CD4-positive, alpha-beta memory T cell (primary cell): ENCODE measurements at regions not wholly inside any gene's neighbourhood (a gene's known extent, or its start where the extent isn't known, plus 50 kb on each side); places are given as distances from the start of the nearest gene placed in this dataset.

Experiments
- CTCF ChIA-PET: fragments of 350-600 bp; sonication (Branson Sonifier 250); formaldehyde crosslinking; loops from one replicate; lab custom pipeline; 2021; ENCODE audit warnings: inconsistent platforms; ENCODE audit not compliant: partially characterized antibody; lab: Charles Lee
- POLR2A ChIA-PET: fragments of 350-600 bp; sonication (Branson Sonifier 250); formaldehyde crosslinking; loops from one replicate; lab custom pipeline; 2021; ENCODE audit not compliant: partially characterized antibody; lab: Charles Lee
- DNase-seq, 5 donors: peaks; one replicate each; pipeline versions ENCODE4 v3.0.0 to v3.0.0-alpha.2; 2020 to 2022; ENCODE audit warnings: mixed read lengths in 1 of 5
- H3K27ac ChIP-seq: one replicate; pipeline ENCODE4 v1.7.0; 2013; ENCODE audit warnings: low read depth, low read length
- H3K27me3 ChIP-seq: 2 replicates; pipeline ENCODE4 v1.7.0; 2013; ENCODE audit warnings: mild to moderate bottlenecking, low read length, moderate library complexity; ENCODE audit not compliant: insufficient read depth
- H3K36me3 ChIP-seq: 2 replicates; pipeline ENCODE4 v1.7.0; 2013; ENCODE audit warnings: mild to moderate bottlenecking, low read length, moderate library complexity; ENCODE audit not compliant: insufficient read depth
- H3K4me1 ChIP-seq: 2 replicates; pipeline ENCODE4 v1.7.0; 2013; ENCODE audit warnings: mild to moderate bottlenecking, low read length, moderate library complexity; ENCODE audit not compliant: insufficient read depth
- H3K4me3 ChIP-seq, 2 donors: one replicate each; pipeline ENCODE4 v1.7.0; 2013; ENCODE audit warnings: low read length in 2 of 2, mild to moderate bottlenecking in 1 of 2
- H3K9me3 ChIP-seq, 2 donors: one replicate each; pipeline ENCODE4 v1.7.0; 2013; ENCODE audit warnings: low read length in 2 of 2, control low read depth in 1 of 2; ENCODE audit not compliant: control insufficient read depth in 1 of 2
- H3K27ac Mint-ChIP-seq, 7 donors: one replicate each; pipeline ENCODE4 v1.8.0; 2020 to 2021; ENCODE audit warnings: mixed read lengths in 7 of 7, mild to moderate bottlenecking in 6 of 7, inconsistent platforms in 3 of 7, moderate library complexity in 3 of 7
- H3K27me3 Mint-ChIP-seq, 2 donors: one replicate each; pipeline ENCODE4 v1.8.0; 2020 to 2021; ENCODE audit warnings: mixed read lengths in 2 of 2
- H3K36me3 Mint-ChIP-seq, 2 donors: one replicate each; pipeline ENCODE4 v1.8.0; 2020 to 2021; ENCODE audit warnings: mixed read lengths in 2 of 2, inconsistent platforms in 1 of 2, mild to moderate bottlenecking in 1 of 2
- H3K4me1 Mint-ChIP-seq, 4 donors: one replicate each; pipeline ENCODE4 v1.8.0; 2020 to 2021; ENCODE audit warnings: mixed read lengths in 4 of 4, mild to moderate bottlenecking in 1 of 4
- H3K4me3 Mint-ChIP-seq, 8 donors: one replicate each; pipeline ENCODE4 v1.8.0; 2020 to 2021; ENCODE audit warnings: mixed read lengths in 8 of 8, mild to moderate bottlenecking in 7 of 8, moderate library complexity in 6 of 8, inconsistent platforms in 3 of 8
- H3K9me3 Mint-ChIP-seq, 8 donors: one replicate each; pipeline ENCODE4 v1.8.0; 2020 to 2021; ENCODE audit warnings: mixed read lengths in 8 of 8, mild to moderate bottlenecking in 5 of 8, inconsistent platforms in 3 of 8, moderate library complexity in 1 of 8
- intact Hi-C: fragments of 100-400 bp; cut with micrococcal nuclease; formaldehyde crosslinking; loops from one replicate; pipeline ENCODE4 v1.15.1; 2023

GRCh38 chr1:36621531-36621930 is 138.8 kb upstream of the CSF3R start:
- Histone ChIP-seq H3K27me3 (no peaks in the 10 kb centered on the region), H3K4me1 (no peaks in the 10 kb centered on the region), H3K4me3 (no peak overlapping the region), H3K9me3 (no peaks in the 10 kb centered on the region), H3K36me3 (no peaks in the 10 kb centered on the region), H3K27ac (no peak overlapping the region)
- DNase-seq = no peak
- Mint-ChIP-seq H3K27me3 (peaks cover 3 to 7% of the 10 kb centered on the region in 2 donors), H3K4me1 (peaks cover 0 to 9% (median 7%) of the 10 kb centered on the region in 4 donors), H3K9me3 (no peaks in the 10 kb centered on the region), H3K36me3 (no peaks in the 10 kb centered on the region), H3K27ac (no peak overlapping the region), H3K4me3 (no peak overlapping the region)
- CTCF ChIA-PET = interaction anchor here (1.7 kb wide), 1 partner anchor 46 kb away, joined by 3 read pairs; no protein-coding TSS in a partner anchor
- POLR2A ChIA-PET = no interaction called here
- intact Hi-C loops = no loop called here

- no peaks in the 10 kb centered on the region for H3K36me3 Mint-ChIP-seq
- Histone ChIP-seq H3K9me3 (no peaks in the 10 kb centered on the region), H3K4me3 (no peak overlapping the region), H3K36me3 (no peaks in the 10 kb centered on the region), H3K4me1 (no peaks in the 10 kb centered on the region), H3K27ac (no peak overlapping the region), H3K27me3 (no peaks in the 10 kb centered on the region)
- H3K4me1 Mint-ChIP-seq = peaks cover 0 to 9% (median 7%) of the 10 kb centered on the region in 4 donors
- CTCF ChIA-PET = interaction anchor here (1.0 kb wide), 1 partner anchor 11 kb away, joined by 3 read pairs; no protein-coding TSS in a partner anchor
- peaks cover 3 to 4% of the 10 kb centered on the region in 2 donors for H3K27me3 Mint-ChIP-seq
- no peak overlapping the region for H3K27ac Mint-ChIP-seq
- POLR2A ChIA-PET = no interaction called here
- intact Hi-C loops = no loop called here
- no peak for DNase-seq
- H3K9me3 Mint-ChIP-seq = no peaks in the 10 kb centered on the region
- no peak overlapping the region for H3K4me3 Mint-ChIP-seq
Observed at GRCh38 chr1:36620142-36620541, 137.4 kb upstream of the CSF3R start.

- H3K4me3 Mint-ChIP-seq = no peak overlapping the region
- H3K27me3 Mint-ChIP-seq = peaks cover 2 to 3% of the 10 kb centered on the region in 2 donors
- H3K27ac ChIP-seq = no peak overlapping the region
- H3K36me3 ChIP-seq = no peaks in the 10 kb centered on the region
- intact Hi-C loops = no loop called here
- no peaks in the 10 kb centered on the region for H3K9me3 ChIP-seq
- H3K9me3 Mint-ChIP-seq = no peaks in the 10 kb centered on the region
- no peaks in the 10 kb centered on the region for H3K27me3 ChIP-seq
- no peaks in the 10 kb centered on the region for H3K4me1 ChIP-seq
- no peak for DNase-seq
- H3K27ac Mint-ChIP-seq = no peak overlapping the region
- ChIA-PET CTCF (interaction anchor here (1.2 kb wide), 1 partner anchor 15 kb away, joined by 3 read pairs; no protein-coding TSS in a partner anchor), POLR2A (no interaction called here)
- no peak overlapping the region for H3K4me3 ChIP-seq
- H3K36me3 Mint-ChIP-seq = no peaks in the 10 kb centered on the region
- H3K4me1 Mint-ChIP-seq = no peaks in the 10 kb centered on the region
Observed at GRCh38 chr1:36614991-36615390, 132.3 kb upstream of the CSF3R start.

- CTCF ChIA-PET = interaction anchor here (1.2 kb wide), 1 partner anchor 15 kb away, joined by 3 read pairs; no protein-coding TSS in a partner anchor
Observed at GRCh38 chr1:36614571-36614970, 131.9 kb upstream of the CSF3R start.

GRCh38 chr1:36613721-36614120 is 131.0 kb upstream of the CSF3R start:
- ChIA-PET POLR2A (no interaction called here), CTCF (interaction anchor here (1.2 kb wide), 1 partner anchor 14 kb away, joined by 3 read pairs; no protein-coding TSS in a partner anchor)
- Mint-ChIP-seq H3K27ac (no peak overlapping the region), H3K9me3 (no peaks in the 10 kb centered on the region), H3K36me3 (no peaks in the 10 kb centered on the region), H3K4me3 (no peak overlapping the region), H3K27me3 (peaks cover 3 to 5% of the 10 kb centered on the region in 2 donors), H3K4me1 (peaks cover 0 to 4% (median 1%) of the 10 kb centered on the region in 4 donors)
- H3K4me1 ChIP-seq = no peaks in the 10 kb centered on the region
- no peaks in the 10 kb centered on the region for H3K36me3 ChIP-seq
- no peak overlapping the region for H3K27ac ChIP-seq
- DNase-seq = no peak
- intact Hi-C loops = no loop called here
- no peak overlapping the region for H3K4me3 ChIP-seq
- no peaks in the 10 kb centered on the region for H3K9me3 ChIP-seq
- no peaks in the 10 kb centered on the region for H3K27me3 ChIP-seq

More at GRCh38 chr1:36614571-36614970, 131.9 kb upstream of the CSF3R start:
- H3K4me3 Mint-ChIP-seq = no peak overlapping the region
- Histone ChIP-seq H3K4me1 (no peaks in the 10 kb centered on the region), H3K27me3 (no peaks in the 10 kb centered on the region), H3K4me3 (no peak overlapping the region), H3K36me3 (no peaks in the 10 kb centered on the region), H3K9me3 (no peaks in the 10 kb centered on the region), H3K27ac (no peak overlapping the region)
- H3K4me1 Mint-ChIP-seq = no peaks in the 10 kb centered on the region
- intact Hi-C loops = no loop called here
- no peaks in the 10 kb centered on the region for H3K9me3 Mint-ChIP-seq
- peaks cover 2 to 3% of the 10 kb centered on the region in 2 donors for H3K27me3 Mint-ChIP-seq
- POLR2A ChIA-PET = no interaction called here
- H3K36me3 Mint-ChIP-seq = no peaks in the 10 kb centered on the region
- no peak overlapping the region for H3K27ac Mint-ChIP-seq
- DNase-seq = no peak

GRCh38 chr1:36612881-36613280 is 130.2 kb upstream of the CSF3R start:
- Mint-ChIP-seq H3K27ac (no peak overlapping the region), H3K27me3 (peaks cover 4 to 5% of the 10 kb centered on the region in 2 donors), H3K4me1 (peaks cover 0 to 4% (median 2%) of the 10 kb centered on the region in 4 donors), H3K9me3 (no peaks in the 10 kb centered on the region), H3K36me3 (no peaks in the 10 kb centered on the region), H3K4me3 (no peak overlapping the region)
- peaks cover 1% of the 10 kb centered on the region for H3K4me1 ChIP-seq
- POLR2A ChIA-PET = no interaction called here
- no peak overlapping the region for H3K27ac ChIP-seq
- no peak for DNase-seq
- H3K4me3 ChIP-seq = no peak overlapping the region
- no peaks in the 10 kb centered on the region for H3K27me3 ChIP-seq
- CTCF ChIA-PET = no interaction called here
- H3K36me3 ChIP-seq = no peaks in the 10 kb centered on the region
- H3K9me3 ChIP-seq = no peaks in the 10 kb centered on the region
- intact Hi-C loops = no loop called here

- DNase-seq = no peak
- Mint-ChIP-seq H3K4me1 (peaks cover 2 to 12% (median 6%) of the 10 kb centered on the region in 4 donors), H3K4me3 (no peak overlapping the region), H3K27me3 (peaks cover 4 to 5% of the 10 kb centered on the region in 2 donors), H3K36me3 (no peaks in the 10 kb centered on the region), H3K27ac (no peak overlapping the region), H3K9me3 (no peaks in the 10 kb centered on the region)
- intact Hi-C loops = no loop called here
- POLR2A ChIA-PET = no interaction called here
- no peaks in the 10 kb centered on the region for H3K27me3 ChIP-seq
- no peak overlapping the region for H3K4me3 ChIP-seq
- H3K27ac ChIP-seq = no peak overlapping the region
- CTCF ChIA-PET = no interaction called here
- peaks cover 9% of the 10 kb centered on the region for H3K4me1 ChIP-seq
- no peaks in the 10 kb centered on the region for H3K36me3 ChIP-seq
- no peaks in the 10 kb centered on the region for H3K9me3 ChIP-seq
Observed at GRCh38 chr1:36612121-36612520, 129.4 kb upstream of the CSF3R start.
